Coronary artery (tissue), 2 donors: ENCODE measurements at regions not wholly inside any gene's neighbourhood (a gene's known extent, or its start where the extent isn't known, plus 50 kb on each side); places are given as distances from the start of the nearest gene placed in this dataset.
"Not testable (repeated sequence)": the region's sequence is repeated elsewhere in the genome, so short reads cannot be mapped to it uniquely, and the experiment has no call there.

Source experiments
- DNase-seq: peaks from one replicate; pipeline ENCODE4 v3.0.0-alpha.2; 2017; ENCODE audit warnings: low spot score
- H3K27ac ChIP-seq, 2 donors: fragments of 200-600 bp; sonication (generic); one replicate each; pipeline ENCODE4 v1.5.1; 2016 to 2019
- H3K4me3 ChIP-seq: fragments of 200-600 bp; sonication (generic); 2 replicates; pipeline ENCODE4 v1.5.1; 2016; ENCODE audit warnings: mild to moderate bottlenecking, moderate library complexity
- CTCF ChIP-seq: fragments of 200-600 bp; sonication (generic); IDR thresholded peaks from one replicate; pipeline ENCODE4 v1.5.1; 2019; ENCODE audit warnings: antibody characterized with exemption

GRCh38 chr3:27800261-27800660 is 78.1 kb upstream of the EOMES start:
- TF ChIP-seq CTCF = no peak
- no peak for DNase-seq
- Histone ChIP-seq H3K4me3 (no peak overlapping the region), H3K27ac (no peak overlapping the region)

GRCh38 chr3:27802425-27802824 is 80.3 kb upstream of the EOMES start:
- TF ChIP-seq CTCF = no peak
- DNase-seq = no peak
- Histone ChIP-seq H3K4me3 (no peak overlapping the region), H3K27ac (no peak overlapping the region)

DNA sequence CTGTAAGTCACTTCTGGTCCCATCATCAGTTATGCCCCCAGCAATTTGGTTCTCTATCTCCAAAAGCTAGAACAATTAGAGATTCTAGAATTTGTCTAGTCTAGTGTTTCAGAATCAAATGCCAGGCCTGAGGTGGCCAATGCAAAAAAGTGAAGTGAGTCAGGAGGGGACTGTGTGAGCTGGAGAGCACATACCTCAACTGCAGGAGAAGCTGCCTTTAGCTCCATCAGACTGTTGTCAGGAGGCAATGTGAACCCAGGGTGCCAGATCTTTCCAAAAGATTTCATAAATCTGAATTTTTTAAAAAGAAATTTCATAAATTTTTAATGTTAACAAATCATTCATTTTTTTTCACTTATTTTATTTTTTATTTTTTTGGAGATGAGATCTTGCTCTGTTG is 80.7 kb upstream of the EOMES start:
- DNase-seq = no peak
- no peak overlapping the region for H3K27ac ChIP-seq
- no peak overlapping the region for H3K4me3 ChIP-seq
- TF ChIP-seq CTCF = no peak

DNA sequence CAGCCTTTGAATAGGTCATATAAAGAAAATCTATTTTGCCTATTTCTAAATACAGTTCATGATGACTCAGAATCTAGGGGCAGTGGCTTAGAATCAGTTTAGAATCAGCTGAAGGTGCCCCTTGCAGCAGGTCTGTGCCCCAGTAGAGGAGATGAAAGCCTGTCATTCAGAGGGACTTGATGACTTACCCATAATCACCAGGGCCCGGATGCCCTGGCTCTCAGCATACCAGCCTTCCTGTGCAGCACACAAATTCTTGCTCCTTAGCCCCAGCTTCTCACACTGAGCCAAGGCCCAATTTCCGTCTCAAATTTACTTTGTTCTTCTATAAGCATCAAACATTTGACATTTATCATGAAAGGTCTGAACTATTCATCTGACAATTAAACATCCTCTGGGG is 83.2 kb upstream of the EOMES start:
- H3K4me3 ChIP-seq = no peak overlapping the region
- DNase-seq = no peak
- no peak overlapping the region for H3K27ac ChIP-seq
- no peak for TF ChIP-seq CTCF

GRCh38 chr3:27813255-27813654 is 91.1 kb upstream of the EOMES start:
- Histone ChIP-seq H3K4me3 (no peak overlapping the region), H3K27ac (no peak overlapping the region)
- TF ChIP-seq CTCF = no peak
- DNase-seq = no peak

- H3K27ac ChIP-seq, H3K4me3 ChIP-seq, DNase-seq: not testable (repeated sequence)
Measured at GRCh38 chr3:27821609-27822008, 99.5 kb upstream of the EOMES start.

- no peak for DNase-seq
- no peak for TF ChIP-seq CTCF
- no peak overlapping the region for H3K27ac ChIP-seq
- no peak overlapping the region for H3K4me3 ChIP-seq
Measured at GRCh38 chr3:27824312-27825200, 102.4 kb upstream of the EOMES start.
